WTC11 (cell line): ENCODE measurements at regions not wholly inside any gene's neighbourhood (a gene's known extent, or its start where the extent isn't known, plus 50 kb on each side); places are given as distances from the start of the nearest gene placed in this dataset.

Experiments used
- ATAC-seq: fragments of 200-7000 bp; cut with Tn5 transposase; 2 replicates; pipeline ENCODE4 v1.10.0; 2021; ENCODE audit warnings: mild to moderate bottlenecking, moderate library complexity
- CTCF ChIA-PET: fragments of 300-600 bp; sonication (Branson Sonifier 250); formaldehyde crosslinking; loops from one replicate; lab custom pipeline; 2021; ENCODE audit warnings: antibody characterized with exemption; lab: Charles Lee
- POLR2A ChIA-PET: fragments of 350-600 bp; sonication (Branson Sonifier 250); formaldehyde crosslinking; loops from one replicate; lab custom pipeline; 2021; ENCODE audit warnings: antibody characterized with exemption; lab: Charles Lee
- DNase-seq: peaks from one replicate; pipeline ENCODE4 v3.0.0; 2021; ENCODE audit warnings: low spot score
- H3K27ac Mint-ChIP-seq: 2 replicates; pipeline ENCODE4 v1.8.0; 2021; ENCODE audit warnings: mixed read lengths
- H3K27me3 Mint-ChIP-seq: 2 replicates; pipeline ENCODE4 v1.8.0; 2021; ENCODE audit warnings: low read depth, mild to moderate bottlenecking, moderate library complexity, mixed read lengths
- H3K36me3 Mint-ChIP-seq: 2 replicates; pipeline ENCODE4 v1.8.0; 2021; ENCODE audit warnings: mixed read lengths
- H3K4me1 Mint-ChIP-seq: 2 replicates; pipeline ENCODE4 v1.8.0; 2022; ENCODE audit warnings: mixed read lengths
- H3K4me3 Mint-ChIP-seq: 2 replicates; pipeline ENCODE4 v1.8.0; 2021; ENCODE audit warnings: mild to moderate bottlenecking, moderate library complexity, mixed read lengths
- H3K9me3 Mint-ChIP-seq: 2 replicates; pipeline ENCODE4 v1.8.0; 2021; ENCODE audit warnings: mixed read lengths
- AR ChIP-seq: fragments of 250-450 bp; sonication (Bioruptor Pico); IDR thresholded peaks from 2 replicates; pipeline ENCODE4 v1.9.0; 2021; ENCODE audit warnings: mild to moderate bottlenecking
- GTF2I ChIP-seq: fragments of 250-450 bp; sonication (Bioruptor Pico); conservative IDR thresholded peaks from 2 replicates; pipeline ENCODE4 v1.4.0; 2021; ENCODE audit warnings: mild to moderate bottlenecking
- IRF2 ChIP-seq: sonication (generic); formaldehyde crosslinking; IDR thresholded peaks from 2 replicates; pipeline ENCODE4 v1.8.0; 2022; ENCODE audit warnings: low read depth, missing genetic modification reagents, borderline replicate concordance
- JAZF1 ChIP-seq: fragments of 250-450 bp; sonication (Bioruptor Pico); IDR thresholded peaks from 2 replicates; pipeline ENCODE4 v1.9.0; 2021; ENCODE audit warnings: moderate library complexity, mild to moderate bottlenecking, inconsistent platforms
- JUN ChIP-seq: sonication (generic); formaldehyde crosslinking; IDR thresholded peaks from 2 replicates; pipeline ENCODE4 v1.8.0; 2023; ENCODE audit warnings: mild to moderate bottlenecking, missing genetic modification reagents
- KAT7 ChIP-seq: sonication (generic); formaldehyde crosslinking; IDR thresholded peaks from 2 replicates; pipeline ENCODE4 v1.8.1; 2023; ENCODE audit warnings: missing genetic modification reagents, mild to moderate bottlenecking, borderline replicate concordance
- MYBL2 ChIP-seq: sonication (generic); formaldehyde crosslinking; IDR thresholded peaks from 2 replicates; pipeline ENCODE4 v1.8.1; 2023; ENCODE audit warnings: mild to moderate bottlenecking, moderate library complexity, missing genetic modification reagents
- NR2C2 ChIP-seq: sonication (generic); formaldehyde crosslinking; IDR thresholded peaks from 2 replicates; pipeline ENCODE4 v1.8.0; 2022; ENCODE audit warnings: mild to moderate bottlenecking, missing genetic modification reagents
- PRDM15 ChIP-seq: sonication (generic); formaldehyde crosslinking; IDR thresholded peaks from 2 replicates; pipeline ENCODE4 v1.8.0; 2022; ENCODE audit warnings: missing genetic modification reagents
- TEAD1 ChIP-seq: sonication (generic); formaldehyde crosslinking; IDR thresholded peaks from 2 replicates; pipeline ENCODE4 v1.8.0; 2022; ENCODE audit warnings: mild to moderate bottlenecking, missing genetic modification reagents
- TP53 ChIP-seq: sonication (generic); formaldehyde crosslinking; IDR thresholded peaks from 2 replicates; pipeline ENCODE4 v1.8.1; 2023; ENCODE audit warnings: mild to moderate bottlenecking, missing genetic modification reagents
- ZNF317 ChIP-seq: sonication (generic); formaldehyde crosslinking; IDR thresholded peaks from 2 replicates; pipeline ENCODE4 v1.8.1; 2023; ENCODE audit warnings: low read depth, mild to moderate bottlenecking, moderate library complexity, missing genetic modification reagents, borderline replicate concordance
- ZNF396 ChIP-seq: fragments of 250-450 bp; sonication (Bioruptor Pico); IDR thresholded peaks from 2 replicates; pipeline ENCODE4 v1.8.0; 2021; ENCODE audit warnings: mild to moderate bottlenecking, moderate library complexity, borderline replicate concordance
- TF ChIP-seq, protein P1 (sequence below): sonication (generic); formaldehyde crosslinking; IDR thresholded peaks from 2 replicates; pipeline ENCODE4 v1.8.0; 2022; ENCODE audit warnings: mild to moderate bottlenecking, missing genetic modification reagents
- TF ChIP-seq, protein P2 (sequence below): sonication (generic); formaldehyde crosslinking; IDR thresholded peaks from 2 replicates; pipeline ENCODE4 v1.8.0; 2022; ENCODE audit warnings: mild to moderate bottlenecking, missing genetic modification reagents
- TF ChIP-seq, protein P3 (sequence below): fragments of 200-600 bp; IDR thresholded peaks from 2 replicates; pipeline ENCODE4 v1.8.0; 2022; ENCODE audit warnings: antibody characterized with exemption
- TF ChIP-seq, protein P4 (sequence below): sonication (generic); formaldehyde crosslinking; IDR thresholded peaks from 2 replicates; pipeline ENCODE4 v1.8.1; 2022; ENCODE audit warnings: low read depth, missing genetic modification reagents, borderline replicate concordance

DNA sequence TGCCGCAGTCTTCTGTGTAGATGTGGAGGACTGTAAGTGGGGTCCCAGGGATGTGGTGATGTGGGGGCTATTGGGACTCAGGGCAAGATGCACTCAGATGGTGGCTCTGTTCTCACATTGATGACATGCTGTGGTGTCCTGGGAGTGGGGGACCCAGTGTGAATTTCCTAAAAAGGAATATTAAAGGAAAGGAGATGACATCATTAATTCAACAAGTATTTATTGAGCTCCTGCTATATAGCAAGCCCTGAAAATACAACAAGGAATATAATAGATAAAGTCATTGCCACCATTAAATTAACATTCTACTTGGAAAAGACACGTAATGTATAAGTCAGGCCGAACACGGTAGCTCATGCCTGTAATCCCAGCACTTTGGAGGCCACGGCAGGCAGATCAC lies 61.9 kb upstream of the MNX1 start (continued):
- TF ChIP-seq AR (no peak), KAT7 (no peak)

DNA sequence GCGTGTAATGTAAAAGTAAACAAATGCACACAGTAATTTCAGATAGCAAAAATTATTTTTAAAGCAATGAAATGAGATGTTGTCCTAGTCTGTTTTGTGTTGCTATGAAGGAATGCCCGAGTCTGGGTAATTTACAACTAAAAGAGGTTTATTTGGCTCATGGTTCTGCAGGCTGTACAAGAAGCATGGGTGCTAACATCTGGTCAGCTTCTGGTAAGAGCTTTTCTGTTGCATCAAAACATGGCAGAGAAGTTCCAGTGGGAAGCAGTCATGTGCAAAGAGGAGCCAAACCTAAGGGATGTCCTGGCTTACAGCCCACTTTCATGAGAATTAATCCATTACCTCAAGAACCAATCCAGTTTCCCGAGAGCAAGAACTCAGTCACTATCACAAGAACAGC lies 62.9 kb upstream of the MNX1 start:
- ChIA-PET POLR2A (no interaction called here), CTCF (no interaction called here)
- no peak for DNase-seq
- TF ChIP-seq, protein P1, sequence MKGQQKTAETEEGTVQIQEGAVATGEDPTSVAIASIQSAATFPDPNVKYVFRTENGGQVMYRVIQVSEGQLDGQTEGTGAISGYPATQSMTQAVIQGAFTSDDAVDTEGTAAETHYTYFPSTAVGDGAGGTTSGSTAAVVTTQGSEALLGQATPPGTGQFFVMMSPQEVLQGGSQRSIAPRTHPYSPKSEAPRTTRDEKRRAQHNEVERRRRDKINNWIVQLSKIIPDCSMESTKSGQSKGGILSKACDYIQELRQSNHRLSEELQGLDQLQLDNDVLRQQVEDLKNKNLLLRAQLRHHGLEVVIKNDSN (CRISPR knock-in tag): no peak
- TF ChIP-seq MYBL2 (CRISPR knock-in tag) (no peak), TP53 (CRISPR knock-in tag) (no peak), AR (no peak), NR2C2 (CRISPR knock-in tag) (no peak), JUN (CRISPR knock-in tag) (no peak), ZNF396 (CRISPR knock-in tag) (no peak), IRF2 (no peak), TEAD1 (no peak), JAZF1 (CRISPR knock-in tag) (no peak), GTF2I (no peak), PRDM15 (no peak), ZNF317 (CRISPR knock-in tag) (no peak)
- TF ChIP-seq, protein P2, sequence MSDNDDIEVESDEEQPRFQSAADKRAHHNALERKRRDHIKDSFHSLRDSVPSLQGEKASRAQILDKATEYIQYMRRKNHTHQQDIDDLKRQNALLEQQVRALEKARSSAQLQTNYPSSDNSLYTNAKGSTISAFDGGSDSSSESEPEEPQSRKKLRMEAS: no peak
- TF ChIP-seq, protein P3, sequence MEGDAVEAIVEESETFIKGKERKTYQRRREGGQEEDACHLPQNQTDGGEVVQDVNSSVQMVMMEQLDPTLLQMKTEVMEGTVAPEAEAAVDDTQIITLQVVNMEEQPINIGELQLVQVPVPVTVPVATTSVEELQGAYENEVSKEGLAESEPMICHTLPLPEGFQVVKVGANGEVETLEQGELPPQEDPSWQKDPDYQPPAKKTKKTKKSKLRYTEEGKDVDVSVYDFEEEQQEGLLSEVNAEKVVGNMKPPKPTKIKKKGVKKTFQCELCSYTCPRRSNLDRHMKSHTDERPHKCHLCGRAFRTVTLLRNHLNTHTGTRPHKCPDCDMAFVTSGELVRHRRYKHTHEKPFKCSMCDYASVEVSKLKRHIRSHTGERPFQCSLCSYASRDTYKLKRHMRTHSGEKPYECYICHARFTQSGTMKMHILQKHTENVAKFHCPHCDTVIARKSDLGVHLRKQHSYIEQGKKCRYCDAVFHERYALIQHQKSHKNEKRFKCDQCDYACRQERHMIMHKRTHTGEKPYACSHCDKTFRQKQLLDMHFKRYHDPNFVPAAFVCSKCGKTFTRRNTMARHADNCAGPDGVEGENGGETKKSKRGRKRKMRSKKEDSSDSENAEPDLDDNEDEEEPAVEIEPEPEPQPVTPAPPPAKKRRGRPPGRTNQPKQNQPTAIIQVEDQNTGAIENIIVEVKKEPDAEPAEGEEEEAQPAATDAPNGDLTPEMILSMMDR: no peak
- TF ChIP-seq, protein P4, sequence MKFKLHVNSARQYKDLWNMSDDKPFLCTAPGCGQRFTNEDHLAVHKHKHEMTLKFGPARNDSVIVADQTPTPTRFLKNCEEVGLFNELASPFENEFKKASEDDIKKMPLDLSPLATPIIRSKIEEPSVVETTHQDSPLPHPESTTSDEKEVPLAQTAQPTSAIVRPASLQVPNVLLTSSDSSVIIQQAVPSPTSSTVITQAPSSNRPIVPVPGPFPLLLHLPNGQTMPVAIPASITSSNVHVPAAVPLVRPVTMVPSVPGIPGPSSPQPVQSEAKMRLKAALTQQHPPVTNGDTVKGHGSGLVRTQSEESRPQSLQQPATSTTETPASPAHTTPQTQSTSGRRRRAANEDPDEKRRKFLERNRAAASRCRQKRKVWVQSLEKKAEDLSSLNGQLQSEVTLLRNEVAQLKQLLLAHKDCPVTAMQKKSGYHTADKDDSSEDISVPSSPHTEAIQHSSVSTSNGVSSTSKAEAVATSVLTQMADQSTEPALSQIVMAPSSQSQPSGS (CRISPR knock-in tag): no peak
- H3K27me3 Mint-ChIP-seq: peaks cover 23% of the 10 kb centered on the region
- ATAC-seq: no peak
- H3K4me1 Mint-ChIP-seq: peaks cover 3% of the 10 kb centered on the region; the same call in 1 of the 2 replicates
- H3K4me3 Mint-ChIP-seq: no peak overlapping the region
- no peak overlapping the region for H3K27ac Mint-ChIP-seq
- no peaks in the 10 kb centered on the region for H3K9me3 Mint-ChIP-seq
- no peaks in the 10 kb centered on the region for H3K36me3 Mint-ChIP-seq
